Neural crest cell (in vitro differentiated cells): ENCODE measurements at regions not wholly inside any gene's neighbourhood (a gene's known extent, or its start where the extent isn't known, plus 50 kb on each side); places are given as distances from the start of the nearest gene placed in this dataset.

ENCODE experiments used
- DNase-seq: peaks from one replicate; pipeline ENCODE4 v3.0.0; 2021; ENCODE audit warnings: low read depth, mixed read lengths, low spot score
- H3K27ac Mint-ChIP-seq: one replicate; pipeline ENCODE4 v1.8.0; 2021; ENCODE audit warnings: mild to moderate bottlenecking, mixed read lengths; ENCODE audit not compliant: unreplicated experiment
- H3K27me3 Mint-ChIP-seq: 2 replicates; pipeline ENCODE4 v1.8.0; 2021; ENCODE audit warnings: low read depth, mild to moderate bottlenecking, mixed read lengths
- H3K36me3 Mint-ChIP-seq: 2 replicates; pipeline ENCODE4 v1.8.0; 2021; ENCODE audit warnings: low read depth, mild to moderate bottlenecking, mixed read lengths
- H3K4me1 Mint-ChIP-seq: 2 replicates; pipeline ENCODE4 v1.8.0; 2021; ENCODE audit warnings: mixed read lengths
- H3K4me3 Mint-ChIP-seq: one replicate; pipeline ENCODE4 v1.8.0; 2021; ENCODE audit warnings: mild to moderate bottlenecking, mixed read lengths
- H3K9me3 Mint-ChIP-seq: 2 replicates; pipeline ENCODE4 v1.8.0; 2021; ENCODE audit warnings: mixed read lengths
- CTCF ChIP-seq: fragments of 200-600 bp; sonication (generic); conservative IDR thresholded peaks from 2 replicates; pipeline ENCODE4 v1.5.0; 2021; ENCODE audit warnings: antibody characterized with exemption, mild to moderate bottlenecking

DNA sequence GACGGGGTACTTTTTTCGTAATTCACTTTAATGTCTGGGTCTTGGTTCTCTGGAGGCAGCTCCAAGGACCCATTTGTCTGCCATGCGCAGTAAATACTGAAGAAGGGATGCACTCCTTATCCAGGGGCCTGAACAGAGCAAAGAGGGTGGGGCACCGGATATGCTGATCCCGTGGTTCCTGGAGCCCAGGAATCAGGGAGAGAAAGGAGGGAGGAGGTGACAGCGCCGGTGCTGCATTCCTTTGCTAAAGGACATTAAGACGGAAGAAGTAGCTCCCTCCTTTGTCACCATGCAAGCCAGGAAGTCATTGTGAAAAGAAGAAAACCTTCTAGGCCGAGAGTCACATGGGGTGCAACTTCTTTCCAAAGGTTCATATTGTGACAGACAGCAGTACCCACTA, 1057.7 kb downstream of the VRK1 start:
- H3K27me3 Mint-ChIP-seq = peaks cover 57% of the 10 kb centered on the region
- no peak overlapping the region for H3K27ac Mint-ChIP-seq
- no peak for TF ChIP-seq CTCF
- no peaks in the 10 kb centered on the region for H3K36me3 Mint-ChIP-seq
- no peaks in the 10 kb centered on the region for H3K9me3 Mint-ChIP-seq
- peaks cover 21% of the 10 kb centered on the region for H3K4me1 Mint-ChIP-seq
- no peak overlapping the region for H3K4me3 Mint-ChIP-seq
- DNase-seq = no peak

GRCh38 chr14:97866195-97866594, 1069.0 kb downstream of the VRK1 start:
- H3K36me3 Mint-ChIP-seq = no peaks in the 10 kb centered on the region
- H3K27ac Mint-ChIP-seq = no peak overlapping the region
- H3K27me3 Mint-ChIP-seq = peaks cover 71% of the 10 kb centered on the region

GRCh38 chr14:97866664-97867063, 1069.5 kb downstream of the VRK1 start:
- H3K27ac Mint-ChIP-seq = no peak overlapping the region
- H3K36me3 Mint-ChIP-seq = no peaks in the 10 kb centered on the region
- no peak for TF ChIP-seq CTCF

More at GRCh38 chr14:97866195-97866594, 1069.0 kb downstream of the VRK1 start:
- no peak for DNase-seq
- H3K4me3 Mint-ChIP-seq = no peak overlapping the region
- peaks cover 4% of the 10 kb centered on the region for H3K4me1 Mint-ChIP-seq
- no peak for TF ChIP-seq CTCF
- H3K9me3 Mint-ChIP-seq = no peaks in the 10 kb centered on the region

GRCh38 chr14:97873291-97873690, 1076.1 kb downstream of the VRK1 start:
- no peak for DNase-seq
- Mint-ChIP-seq H3K4me1 (no peaks in the 10 kb centered on the region), H3K4me3 (no peak overlapping the region), H3K9me3 (no peaks in the 10 kb centered on the region), H3K27ac (no peak overlapping the region), H3K27me3 (peaks cover 41% of the 10 kb centered on the region), H3K36me3 (no peaks in the 10 kb centered on the region)
- TF ChIP-seq CTCF = no peak

More at GRCh38 chr14:97866664-97867063, 1069.5 kb downstream of the VRK1 start:
- no peak overlapping the region for H3K4me3 Mint-ChIP-seq
- DNase-seq = no peak
- no peaks in the 10 kb centered on the region for H3K9me3 Mint-ChIP-seq
- peaks cover 4% of the 10 kb centered on the region for H3K4me1 Mint-ChIP-seq
- peaks cover 73% of the 10 kb centered on the region for H3K27me3 Mint-ChIP-seq

DNA sequence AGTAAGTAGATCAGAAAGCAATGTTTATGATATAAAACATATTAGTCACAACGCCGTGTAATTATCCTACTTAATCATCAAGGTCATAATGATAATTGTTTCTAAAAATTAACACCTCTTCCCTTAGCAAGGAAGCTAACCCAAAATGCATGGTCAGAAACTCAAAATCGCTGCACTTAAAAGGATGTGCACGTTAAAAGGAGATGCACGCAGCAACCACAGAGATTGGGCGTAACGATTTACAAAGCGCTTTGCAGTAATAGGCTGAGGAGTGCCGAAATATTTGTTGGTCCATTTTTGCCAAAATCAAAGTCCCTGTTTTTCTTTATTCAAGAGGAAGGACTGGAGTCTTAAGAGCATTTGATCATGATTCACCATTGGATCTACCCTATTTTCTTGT, 1077.2 kb downstream of the VRK1 start:
- no peak overlapping the region for H3K4me3 Mint-ChIP-seq
- no peaks in the 10 kb centered on the region for H3K36me3 Mint-ChIP-seq
- TF ChIP-seq CTCF = no peak
- no peaks in the 10 kb centered on the region for H3K4me1 Mint-ChIP-seq
- peaks cover 35% of the 10 kb centered on the region for H3K27me3 Mint-ChIP-seq
- no peak for DNase-seq
- H3K9me3 Mint-ChIP-seq = no peaks in the 10 kb centered on the region
- H3K27ac Mint-ChIP-seq = no peak overlapping the region

- H3K27me3 Mint-ChIP-seq = peaks cover 22% of the 10 kb centered on the region
- no peak for TF ChIP-seq CTCF
- H3K9me3 Mint-ChIP-seq = no peaks in the 10 kb centered on the region
- no peak overlapping the region for H3K4me3 Mint-ChIP-seq
- no peak overlapping the region for H3K27ac Mint-ChIP-seq
- no peak for DNase-seq
- H3K36me3 Mint-ChIP-seq = no peaks in the 10 kb centered on the region
- H3K4me1 Mint-ChIP-seq = no peaks in the 10 kb centered on the region
Measured at GRCh38 chr14:97878206-97878605, 1081.0 kb downstream of the VRK1 start.
